HEK293 (cell line): ENCODE measurements at regions not wholly inside any gene's neighbourhood (a gene's known extent, or its start where the extent isn't known, plus 50 kb on each side); places are given as distances from the start of the nearest gene placed in this dataset.

ENCODE experiments used
- CTCF ChIA-PET: fragments of 350-600 bp; formaldehyde crosslinking; extraction: SDS; loops from one replicate; lab custom pipeline; 2021; ENCODE audit warnings: antibody characterized with exemption; lab: Yijun Ruan, JAX
- POLR2A ChIA-PET: fragments of 300-600 bp; formaldehyde crosslinking; extraction: SDS; loops from one replicate; lab custom pipeline; 2020; ENCODE audit warnings: antibody characterized with exemption, inconsistent platforms; lab: Yijun Ruan, JAX
- H3K27ac ChIP-seq: fragments of 200-500 bp; sonication (Bioruptor generic); 2 replicates; pipeline ENCODE4 v1.5.1; 2014; ENCODE audit warnings: low read depth, low read length, control low read depth, inconsistent platforms; ENCODE audit errors: extremely low read depth
- H3K36me3 ChIP-seq, 2 experiments: fragments of 200-500 bp in 1 of 2; sonication (Bioruptor generic) in 1 of 2; 1 replicate in 1 of 2; 2 replicates in 1 of 2; pipeline ENCODE4 v1.5.1; 2014 to 2017; ENCODE audit warnings: inconsistent platforms in 2 of 2, low read length in 2 of 2; ENCODE audit not compliant: control insufficient read depth in 2 of 2, insufficient read depth in 1 of 2
- H3K4me1 ChIP-seq: fragments of 200-500 bp; sonication (Bioruptor generic); 2 replicates; pipeline ENCODE4 v1.5.1; 2014; ENCODE audit warnings: mild to moderate bottlenecking, low read length, inconsistent platforms; ENCODE audit not compliant: control insufficient read depth, insufficient read depth
- H3K4me3 ChIP-seq: 2 replicates; pipeline ENCODE4 v1.5.1; 2011; ENCODE audit warnings: low read depth, mild to moderate bottlenecking, control low read depth, low read length, moderate library complexity
- H3K9me3 ChIP-seq: fragments of 200-500 bp; sonication (Bioruptor generic); 2 replicates; pipeline ENCODE4 v1.5.1; 2014; ENCODE audit warnings: low read depth, low read length, inconsistent platforms; ENCODE audit not compliant: control insufficient read depth, insufficient read depth
- BCL11A ChIP-seq: fragments of 450-650 bp; formaldehyde crosslinking; IDR thresholded peaks from 2 replicates; pipeline ENCODE4 v1.5.1; 2016; ENCODE audit warnings: low read depth, missing biosample characterization, missing genetic modification characterization
- FEZF1 ChIP-seq: fragments of 450-650 bp; formaldehyde crosslinking; IDR thresholded peaks from 2 replicates; pipeline ENCODE4 v1.5.1; 2016; ENCODE audit warnings: missing biosample characterization, missing genetic modification characterization
- IKZF3 ChIP-seq: fragments of 450-650 bp; IDR thresholded peaks from 2 replicates; pipeline ENCODE4 v1.5.0; 2018; ENCODE audit warnings: missing biosample characterization, mild to moderate bottlenecking, missing genetic modification characterization, moderate library complexity
- KLF8 ChIP-seq: fragments of 450-650 bp; formaldehyde crosslinking; IDR thresholded peaks from 2 replicates; pipeline ENCODE4 v1.5.1; 2016; ENCODE audit warnings: missing biosample characterization, missing genetic modification characterization
- KLF9 ChIP-seq: fragments of 450-650 bp; formaldehyde crosslinking; IDR thresholded peaks from 2 replicates; pipeline ENCODE4 v1.5.1; 2016; ENCODE audit warnings: missing biosample characterization, missing genetic modification characterization, low read depth
- SP7 ChIP-seq: fragments of 450-650 bp; formaldehyde crosslinking; IDR thresholded peaks from 2 replicates; pipeline ENCODE4 v1.5.1; 2016; ENCODE audit warnings: missing biosample characterization, missing genetic modification characterization
- ZBTB21 ChIP-seq: fragments of 450-650 bp; formaldehyde crosslinking; IDR thresholded peaks from 2 replicates; pipeline ENCODE4 v1.5.1; 2017; ENCODE audit warnings: missing biosample characterization, missing genetic modification characterization
- ZIC2 ChIP-seq: fragments of 450-650 bp; formaldehyde crosslinking; IDR thresholded peaks from 2 replicates; pipeline ENCODE4 v1.5.1; 2016; ENCODE audit warnings: missing biosample characterization, missing genetic modification characterization
- ZNF114 ChIP-seq: fragments of 450-650 bp; formaldehyde crosslinking; IDR thresholded peaks from 2 replicates; pipeline ENCODE4 v1.5.0; 2017; ENCODE audit warnings: missing biosample characterization, missing genetic modification characterization
- ZNF433 ChIP-seq: fragments of 450-650 bp; formaldehyde crosslinking; IDR thresholded peaks from 2 replicates; pipeline ENCODE4 v1.5.1; 2016; ENCODE audit warnings: missing biosample characterization, missing genetic modification characterization, low read depth
- ZNF585B ChIP-seq: fragments of 450-650 bp; formaldehyde crosslinking; IDR thresholded peaks from 2 replicates; pipeline ENCODE4 v1.5.1; 2016; ENCODE audit warnings: missing biosample characterization, missing genetic modification characterization
- ZNF76 ChIP-seq: fragments of 450-650 bp; formaldehyde crosslinking; IDR thresholded peaks from 2 replicates; pipeline ENCODE4; 2016; ENCODE audit warnings: low read depth, missing biosample characterization, missing genetic modification characterization, borderline replicate concordance
- ZNF768 ChIP-seq: fragments of 450-650 bp; formaldehyde crosslinking; IDR thresholded peaks from 2 replicates; pipeline ENCODE4 v1.5.1; 2018; ENCODE audit warnings: missing biosample characterization, mild to moderate bottlenecking, missing genetic modification characterization
- ZNF791 ChIP-seq: fragments of 450-650 bp; formaldehyde crosslinking; IDR thresholded peaks from 2 replicates; pipeline ENCODE4 v1.5.1; 2016; ENCODE audit warnings: missing biosample characterization, missing genetic modification characterization
- ZNF837 ChIP-seq: fragments of 450-650 bp; formaldehyde crosslinking; IDR thresholded peaks from 2 replicates; pipeline ENCODE4 v1.5.1; 2016; ENCODE audit warnings: missing biosample characterization, missing genetic modification characterization
- ZNF843 ChIP-seq: fragments of 450-650 bp; formaldehyde crosslinking; IDR thresholded peaks from 2 replicates; pipeline ENCODE4 v1.5.1; 2016; ENCODE audit warnings: missing biosample characterization, missing genetic modification characterization
- TF ChIP-seq, protein P1 (sequence below): fragments of 450-650 bp; formaldehyde crosslinking; IDR thresholded peaks from 2 replicates; pipeline ENCODE4 v1.5.1; 2016; ENCODE audit warnings: missing biosample characterization, missing genetic modification characterization
- TF ChIP-seq, protein P2 (sequence below): fragments of 450-650 bp; formaldehyde crosslinking; IDR thresholded peaks from 2 replicates; pipeline ENCODE4 v1.5.1; 2016; ENCODE audit warnings: missing biosample characterization, missing genetic modification characterization
- TF ChIP-seq, protein P3 (sequence below): fragments of 450-650 bp; formaldehyde crosslinking; IDR thresholded peaks from 2 replicates; pipeline ENCODE4 v1.5.1; 2016; ENCODE audit warnings: missing biosample characterization, missing genetic modification characterization

DNA sequence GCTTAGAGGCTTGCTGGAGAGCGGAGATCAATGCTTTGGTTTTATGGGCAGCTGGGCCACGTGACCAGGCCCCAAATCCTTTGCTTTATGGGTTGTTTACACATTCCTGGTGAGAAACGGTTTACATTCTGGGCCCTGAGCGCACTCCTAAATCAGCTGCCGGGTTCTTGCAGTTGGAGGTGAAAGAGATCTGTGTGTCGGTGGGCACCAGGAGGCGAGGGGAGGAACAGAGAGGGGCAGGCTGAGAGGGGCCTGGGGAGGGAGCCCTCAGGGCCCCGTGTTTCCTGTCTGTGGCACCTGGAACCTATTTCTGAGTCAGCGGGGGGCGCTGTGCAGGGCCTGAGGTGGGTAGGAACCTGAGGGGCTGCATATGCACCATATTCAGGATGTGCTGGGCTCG is 63.5 kb upstream of the HAND1 start:
- Histone ChIP-seq H3K36me3 (no peaks in the 10 kb centered on the region), H3K4me1 (no peaks in the 10 kb centered on the region; the same call in 1 of the 2 replicates), H3K27ac (no peak overlapping the region), H3K4me3 (no peak overlapping the region), H3K9me3 (no peaks in the 10 kb centered on the region)
- POLR2A ChIA-PET, result no interaction called here
- CTCF ChIA-PET, result interaction anchor here (0.8 to 1.1 kb wide), 4 partner anchors 10 to 21 kb away, joined by 3 to 4 read pairs (median 4); no protein-coding TSS in a partner anchor
- TF ChIP-seq KLF9 (tag by site-specific recombination) (no peak), ZNF433 (tag by site-specific recombination) (no peak), KLF8 (tag by site-specific recombination) (no peak), ZIC2 (tag by site-specific recombination) (peak; percentile 80), ZNF837 (tag by site-specific recombination) (no peak), IKZF3 (tag by site-specific recombination) (no peak), ZNF791 (tag by site-specific recombination) (no peak), SP7 (tag by site-specific recombination) (peak; percentile 35; the same call in 1 of the 2 replicates), ZNF843 (no peak), ZNF585B (tag by site-specific recombination) (no peak), BCL11A (tag by site-specific recombination) (no peak), FEZF1 (no peak), ZBTB21 (tag by site-specific recombination) (no peak)
- TF ChIP-seq, protein P1, sequence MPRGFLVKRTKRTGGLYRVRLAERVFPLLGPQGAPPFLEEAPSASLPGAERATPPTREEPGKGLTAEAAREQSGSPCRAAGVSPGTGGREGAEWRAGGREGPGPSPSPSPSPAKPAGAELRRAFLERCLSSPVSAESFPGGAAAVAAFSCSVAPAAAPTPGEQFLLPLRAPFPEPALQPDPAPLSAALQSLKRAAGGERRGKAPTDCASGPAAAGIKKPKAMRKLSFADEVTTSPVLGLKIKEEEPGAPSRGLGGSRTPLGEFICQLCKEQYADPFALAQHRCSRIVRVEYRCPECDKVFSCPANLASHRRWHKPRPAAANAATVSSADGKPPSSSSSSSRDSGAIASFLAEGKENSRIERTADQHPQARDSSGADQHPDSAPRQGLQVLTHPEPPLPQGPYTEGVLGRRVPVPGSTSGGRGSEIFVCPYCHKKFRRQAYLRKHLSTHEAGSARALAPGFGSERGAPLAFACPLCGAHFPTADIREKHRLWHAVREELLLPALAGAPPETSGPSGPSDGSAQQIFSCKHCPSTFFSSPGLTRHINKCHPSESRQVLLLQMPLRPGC (tag by site-specific recombination), result no peak
- TF ChIP-seq, protein P2, sequence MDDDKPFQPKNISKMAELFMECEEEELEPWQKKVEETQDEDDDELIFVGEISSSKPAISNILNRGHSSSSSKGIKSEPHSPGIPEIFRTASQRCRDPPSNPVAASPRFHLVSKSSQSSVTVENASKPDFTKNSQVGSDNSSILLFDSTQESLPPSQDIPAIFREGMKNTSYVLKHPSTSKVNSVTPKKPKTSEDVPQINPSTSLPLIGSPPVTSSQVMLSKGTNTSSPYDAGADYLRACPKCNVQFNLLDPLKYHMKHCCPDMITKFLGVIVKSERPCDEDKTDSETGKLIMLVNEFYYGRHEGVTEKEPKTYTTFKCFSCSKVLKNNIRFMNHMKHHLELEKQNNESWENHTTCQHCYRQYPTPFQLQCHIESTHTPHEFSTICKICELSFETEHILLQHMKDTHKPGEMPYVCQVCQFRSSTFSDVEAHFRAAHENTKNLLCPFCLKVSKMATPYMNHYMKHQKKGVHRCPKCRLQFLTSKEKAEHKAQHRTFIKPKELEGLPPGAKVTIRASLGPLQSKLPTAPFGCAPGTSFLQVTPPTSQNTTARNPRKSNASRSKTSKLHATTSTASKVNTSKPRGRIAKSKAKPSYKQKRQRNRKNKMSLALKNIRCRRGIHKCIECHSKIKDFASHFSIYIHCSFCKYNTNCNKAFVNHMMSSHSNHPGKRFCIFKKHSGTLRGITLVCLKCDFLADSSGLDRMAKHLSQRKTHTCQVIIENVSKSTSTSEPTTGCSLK (tag by site-specific recombination), result no peak
- TF ChIP-seq, protein P3, sequence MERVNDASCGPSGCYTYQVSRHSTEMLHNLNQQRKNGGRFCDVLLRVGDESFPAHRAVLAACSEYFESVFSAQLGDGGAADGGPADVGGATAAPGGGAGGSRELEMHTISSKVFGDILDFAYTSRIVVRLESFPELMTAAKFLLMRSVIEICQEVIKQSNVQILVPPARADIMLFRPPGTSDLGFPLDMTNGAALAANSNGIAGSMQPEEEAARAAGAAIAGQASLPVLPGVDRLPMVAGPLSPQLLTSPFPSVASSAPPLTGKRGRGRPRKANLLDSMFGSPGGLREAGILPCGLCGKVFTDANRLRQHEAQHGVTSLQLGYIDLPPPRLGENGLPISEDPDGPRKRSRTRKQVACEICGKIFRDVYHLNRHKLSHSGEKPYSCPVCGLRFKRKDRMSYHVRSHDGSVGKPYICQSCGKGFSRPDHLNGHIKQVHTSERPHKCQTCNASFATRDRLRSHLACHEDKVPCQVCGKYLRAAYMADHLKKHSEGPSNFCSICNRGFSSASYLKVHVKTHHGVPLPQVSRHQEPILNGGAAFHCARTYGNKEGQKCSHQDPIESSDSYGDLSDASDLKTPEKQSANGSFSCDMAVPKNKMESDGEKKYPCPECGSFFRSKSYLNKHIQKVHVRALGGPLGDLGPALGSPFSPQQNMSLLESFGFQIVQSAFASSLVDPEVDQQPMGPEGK (tag by site-specific recombination), result no peak

DNA sequence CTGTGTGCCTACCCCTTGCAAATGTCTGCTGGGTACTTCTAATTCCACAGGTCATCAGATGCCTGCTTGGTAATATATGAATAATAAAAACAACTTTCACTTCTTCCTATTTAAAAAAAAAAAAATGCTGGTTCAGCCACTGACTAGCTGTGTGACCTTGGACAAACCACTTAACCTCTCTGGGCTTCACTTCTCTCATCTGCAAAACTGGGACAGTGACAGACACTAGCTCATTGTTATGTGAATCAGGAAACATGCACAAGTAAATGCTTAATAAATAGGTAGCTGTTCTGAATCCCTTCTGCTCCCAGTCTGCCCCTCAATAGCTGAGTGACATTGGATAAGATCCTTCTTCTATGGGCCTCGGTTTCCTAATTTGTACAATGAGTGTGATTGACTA is 62.6 kb upstream of the HAND1 start:
- H3K36me3 ChIP-seq, result no peaks in the 10 kb centered on the region
- H3K4me1 ChIP-seq, result no peaks in the 10 kb centered on the region; the same call in 1 of the 2 replicates
- TF ChIP-seq ZNF76 (tag by site-specific recombination) (no peak), ZNF114 (no peak), ZNF768 (tag by site-specific recombination) (peak; percentile 81)
- TF ChIP-seq, all 188 proteins: peak for 1
- H3K27ac ChIP-seq, result no peak overlapping the region
- no peak overlapping the region for H3K4me3 ChIP-seq
- POLR2A ChIA-PET, result interaction anchor here (0.7 kb wide), 2 partner anchors 337 to 566 kb away, joined by 3 to 4 read pairs; no protein-coding TSS in a partner anchor
- CTCF ChIA-PET, result interaction anchor here (0.7 to 1.1 kb wide), 5 partner anchors 16 to 472 kb away, joined by 4 to 5 read pairs (median 4); no protein-coding TSS in a partner anchor
- H3K9me3 ChIP-seq, result no peaks in the 10 kb centered on the region
